ENCODE measurements at regions not wholly inside any gene's neighbourhood (a gene's known extent, or its start where the extent isn't known, plus 50 kb on each side); places are given as distances from the start of the nearest gene placed in this dataset.

- TF ChIP-seq CTCF (IDR thresholded peaks at IDR 0.05) = no peak
- TF ChIP-seq EZH2 (IDR thresholded peaks at IDR 0.05; ENCODE audit: borderline replicate concordance, insufficient read depth, low read depth, low read length, poor library complexity, severe bottlenecking) = no peak
These were observed 160.0 kb downstream of the SEC16B start for GRCh38 chr1:177809819-177810218.

Data from B cell (primary cell).